HEK293 (cell line): ENCODE measurements at regions not wholly inside any gene's neighbourhood (a gene's known extent, or its start where the extent isn't known, plus 50 kb on each side); places are given as distances from the start of the nearest gene placed in this dataset.

Experiments
- CTCF ChIA-PET: fragments of 350-600 bp; formaldehyde crosslinking; extraction: SDS; loops from one replicate; lab custom pipeline; 2021; ENCODE audit warnings: antibody characterized with exemption; lab: Yijun Ruan, JAX
- POLR2A ChIA-PET: fragments of 300-600 bp; formaldehyde crosslinking; extraction: SDS; loops from one replicate; lab custom pipeline; 2020; ENCODE audit warnings: antibody characterized with exemption, inconsistent platforms; lab: Yijun Ruan, JAX
- H3K27ac ChIP-seq: fragments of 200-500 bp; sonication (Bioruptor generic); 2 replicates; pipeline ENCODE4 v1.5.1; 2014; ENCODE audit warnings: low read depth, low read length, control low read depth, inconsistent platforms; ENCODE audit errors: extremely low read depth
- H3K36me3 ChIP-seq, 2 experiments: fragments of 200-500 bp in 1 of 2; sonication (Bioruptor generic) in 1 of 2; 1 replicate in 1 of 2; 2 replicates in 1 of 2; pipeline ENCODE4 v1.5.1; 2014 to 2017; ENCODE audit warnings: inconsistent platforms in 2 of 2, low read length in 2 of 2; ENCODE audit not compliant: control insufficient read depth in 2 of 2, insufficient read depth in 1 of 2
- H3K4me1 ChIP-seq: fragments of 200-500 bp; sonication (Bioruptor generic); 2 replicates; pipeline ENCODE4 v1.5.1; 2014; ENCODE audit warnings: mild to moderate bottlenecking, low read length, inconsistent platforms; ENCODE audit not compliant: control insufficient read depth, insufficient read depth
- H3K4me3 ChIP-seq: 2 replicates; pipeline ENCODE4 v1.5.1; 2011; ENCODE audit warnings: low read depth, mild to moderate bottlenecking, control low read depth, low read length, moderate library complexity
- H3K9me3 ChIP-seq: fragments of 200-500 bp; sonication (Bioruptor generic); 2 replicates; pipeline ENCODE4 v1.5.1; 2014; ENCODE audit warnings: low read depth, low read length, inconsistent platforms; ENCODE audit not compliant: control insufficient read depth, insufficient read depth
- BCL11B ChIP-seq: fragments of 450-650 bp; formaldehyde crosslinking; IDR thresholded peaks from 2 replicates; pipeline ENCODE4 v1.5.1; 2016; ENCODE audit warnings: low read depth, missing biosample characterization, missing genetic modification characterization
- KLF9 ChIP-seq: fragments of 450-650 bp; formaldehyde crosslinking; IDR thresholded peaks from 2 replicates; pipeline ENCODE4 v1.5.1; 2016; ENCODE audit warnings: missing biosample characterization, missing genetic modification characterization, low read depth
- SCRT1 ChIP-seq: fragments of 450-650 bp; formaldehyde crosslinking; IDR thresholded peaks from 2 replicates; pipeline ENCODE4 v1.5.1; 2016; ENCODE audit warnings: missing biosample characterization, missing genetic modification characterization, borderline replicate concordance
- YY2 ChIP-seq: fragments of 450-650 bp; formaldehyde crosslinking; IDR thresholded peaks from 2 replicates; pipeline ENCODE4 v1.5.1; 2016; ENCODE audit warnings: missing biosample characterization, missing genetic modification characterization
- ZFHX2 ChIP-seq: fragments of 450-650 bp; formaldehyde crosslinking; conservative IDR thresholded peaks from 2 replicates; pipeline ENCODE4 v1.5.1; 2016; ENCODE audit warnings: missing biosample characterization, missing genetic modification characterization
- ZNF274 ChIP-seq, 2 experiments: fragments of 200-500 bp in 1 of 2; fragments of 450-650 bp in 1 of 2; sonication (Bioruptor generic) in 1 of 2; formaldehyde crosslinking in 1 of 2; IDR thresholded peaks; 2 replicates each; pipeline versions ENCODE4 v1.5.1 to v1.6.1; 2014 to 2016; ENCODE audit warnings: borderline replicate concordance in 1 of 2, inconsistent platforms in 1 of 2, low read length in 1 of 2, missing biosample characterization in 1 of 2, missing genetic modification characterization in 1 of 2
- ZNF341 ChIP-seq: fragments of 450-650 bp; formaldehyde crosslinking; IDR thresholded peaks from 2 replicates; pipeline ENCODE4; 2016; ENCODE audit warnings: low read depth, missing biosample characterization, missing genetic modification characterization
- ZNF366 ChIP-seq: fragments of 450-650 bp; formaldehyde crosslinking; conservative IDR thresholded peaks from 2 replicates; pipeline ENCODE4 v1.5.1; 2016; ENCODE audit warnings: missing biosample characterization, missing genetic modification characterization
- ZNF521 ChIP-seq: fragments of 450-650 bp; formaldehyde crosslinking; IDR thresholded peaks from 2 replicates; pipeline ENCODE4 v1.5.1; 2017; ENCODE audit warnings: missing biosample characterization, mild to moderate bottlenecking, missing genetic modification characterization
- ZNF555 ChIP-seq: fragments of 450-650 bp; formaldehyde crosslinking; conservative IDR thresholded peaks from 2 replicates; pipeline ENCODE4 v1.5.1; 2017; ENCODE audit warnings: missing biosample characterization, mild to moderate bottlenecking, missing genetic modification characterization, inconsistent platforms
- ZNF621 ChIP-seq: fragments of 450-650 bp; formaldehyde crosslinking; IDR thresholded peaks from 2 replicates; pipeline ENCODE4 v1.5.1; 2017; ENCODE audit warnings: missing biosample characterization, missing genetic modification characterization
- ZNF677 ChIP-seq: fragments of 450-650 bp; IDR thresholded peaks from 2 replicates; pipeline ENCODE4 v1.5.0; 2018; ENCODE audit warnings: missing biosample characterization, mild to moderate bottlenecking, missing genetic modification characterization, moderate library complexity
- ZNF701 ChIP-seq: fragments of 450-650 bp; formaldehyde crosslinking; IDR thresholded peaks from 2 replicates; pipeline ENCODE4 v1.5.1; 2016; ENCODE audit warnings: missing biosample characterization, missing genetic modification characterization
- ZNF707 ChIP-seq: fragments of 450-650 bp; formaldehyde crosslinking; IDR thresholded peaks from 2 replicates; pipeline ENCODE4 v1.5.1; 2016; ENCODE audit warnings: missing biosample characterization, missing genetic modification characterization
- ZNF768 ChIP-seq: fragments of 450-650 bp; formaldehyde crosslinking; IDR thresholded peaks from 2 replicates; pipeline ENCODE4 v1.5.1; 2018; ENCODE audit warnings: missing biosample characterization, mild to moderate bottlenecking, missing genetic modification characterization
- ZNF776 ChIP-seq: fragments of 450-650 bp; formaldehyde crosslinking; IDR thresholded peaks from 2 replicates; pipeline ENCODE4 v1.5.0; 2017; ENCODE audit warnings: missing biosample characterization, missing genetic modification characterization, borderline replicate concordance
- TF ChIP-seq, protein P1 (sequence below): fragments of 450-650 bp; formaldehyde crosslinking; IDR thresholded peaks from 2 replicates; pipeline ENCODE4 v1.5.1; 2017; ENCODE audit warnings: missing biosample characterization, missing genetic modification characterization
- TF ChIP-seq, protein P2 (sequence below): fragments of 450-650 bp; formaldehyde crosslinking; IDR thresholded peaks from 2 replicates; pipeline ENCODE4 v1.5.1; 2016; ENCODE audit warnings: missing biosample characterization, missing genetic modification characterization

DNA sequence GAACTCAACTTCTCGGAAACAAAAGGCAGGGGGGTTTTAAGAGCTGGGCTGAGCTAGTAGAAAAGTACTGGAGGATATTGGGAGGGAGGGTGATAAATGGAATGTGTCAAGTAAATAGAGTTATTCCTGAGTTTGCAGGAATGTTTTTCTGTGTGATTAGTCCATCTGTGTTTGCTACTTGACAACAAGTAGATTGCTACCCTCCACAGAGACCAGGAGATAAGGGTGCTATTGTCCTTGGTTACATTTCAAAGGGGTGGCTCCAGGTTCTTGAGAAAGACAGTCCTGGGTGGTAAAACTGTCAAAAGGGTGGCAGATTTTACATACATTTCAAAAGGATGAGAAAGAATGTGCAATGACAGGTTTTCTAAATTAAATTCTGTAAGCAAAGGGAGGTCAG is 181.2 kb upstream of the PPP3CA start (continued):
- no peak for TF ChIP-seq ZNF768 (tag by site-specific recombination)
- TF ChIP-seq ZNF621 (tag by site-specific recombination) = no peak
- TF ChIP-seq, protein P1, sequence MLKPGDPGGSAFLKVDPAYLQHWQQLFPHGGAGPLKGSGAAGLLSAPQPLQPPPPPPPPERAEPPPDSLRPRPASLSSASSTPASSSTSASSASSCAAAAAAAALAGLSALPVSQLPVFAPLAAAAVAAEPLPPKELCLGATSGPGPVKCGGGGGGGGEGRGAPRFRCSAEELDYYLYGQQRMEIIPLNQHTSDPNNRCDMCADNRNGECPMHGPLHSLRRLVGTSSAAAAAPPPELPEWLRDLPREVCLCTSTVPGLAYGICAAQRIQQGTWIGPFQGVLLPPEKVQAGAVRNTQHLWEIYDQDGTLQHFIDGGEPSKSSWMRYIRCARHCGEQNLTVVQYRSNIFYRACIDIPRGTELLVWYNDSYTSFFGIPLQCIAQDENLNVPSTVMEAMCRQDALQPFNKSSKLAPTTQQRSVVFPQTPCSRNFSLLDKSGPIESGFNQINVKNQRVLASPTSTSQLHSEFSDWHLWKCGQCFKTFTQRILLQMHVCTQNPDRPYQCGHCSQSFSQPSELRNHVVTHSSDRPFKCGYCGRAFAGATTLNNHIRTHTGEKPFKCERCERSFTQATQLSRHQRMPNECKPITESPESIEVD = no peak
- TF ChIP-seq, protein P2, sequence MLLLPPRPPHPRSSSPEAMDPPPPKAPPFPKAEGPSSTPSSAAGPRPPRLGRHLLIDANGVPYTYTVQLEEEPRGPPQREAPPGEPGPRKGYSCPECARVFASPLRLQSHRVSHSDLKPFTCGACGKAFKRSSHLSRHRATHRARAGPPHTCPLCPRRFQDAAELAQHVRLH (tag by site-specific recombination) = no peak

DNA sequence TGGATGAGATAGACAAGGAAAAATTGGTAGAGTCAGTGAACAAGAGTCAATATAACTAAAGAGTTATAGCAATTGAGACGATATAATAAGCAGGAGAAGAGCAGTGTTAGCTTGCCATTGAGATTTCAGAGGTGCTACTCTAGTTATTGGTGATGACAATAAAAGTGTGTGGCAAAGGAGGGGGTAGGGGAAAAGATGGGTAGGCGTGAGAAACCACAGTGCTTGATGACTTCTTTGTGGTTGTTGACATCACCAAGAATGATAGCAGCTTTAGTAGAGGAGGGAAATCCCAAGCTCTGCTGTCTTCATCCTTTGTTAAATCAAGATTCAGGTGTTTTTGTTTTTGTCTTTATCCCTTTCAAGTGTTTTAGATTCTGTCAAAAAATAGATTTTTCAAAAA is 179.9 kb upstream of the PPP3CA start:
- CTCF ChIA-PET = no interaction called here
- Histone ChIP-seq H3K9me3 (no peaks in the 10 kb centered on the region), H3K4me3 (no peak overlapping the region), H3K27ac (no peak overlapping the region), H3K4me1 (no peaks in the 10 kb centered on the region), H3K36me3 (no peaks in the 10 kb centered on the region)
- TF ChIP-seq ZNF341 (tag by site-specific recombination) = no peak
- 0 out of 2 replicates have a peak, but pooled peaks have one; percentile 31 for TF ChIP-seq ZFHX2
- POLR2A ChIA-PET = no interaction called here

DNA sequence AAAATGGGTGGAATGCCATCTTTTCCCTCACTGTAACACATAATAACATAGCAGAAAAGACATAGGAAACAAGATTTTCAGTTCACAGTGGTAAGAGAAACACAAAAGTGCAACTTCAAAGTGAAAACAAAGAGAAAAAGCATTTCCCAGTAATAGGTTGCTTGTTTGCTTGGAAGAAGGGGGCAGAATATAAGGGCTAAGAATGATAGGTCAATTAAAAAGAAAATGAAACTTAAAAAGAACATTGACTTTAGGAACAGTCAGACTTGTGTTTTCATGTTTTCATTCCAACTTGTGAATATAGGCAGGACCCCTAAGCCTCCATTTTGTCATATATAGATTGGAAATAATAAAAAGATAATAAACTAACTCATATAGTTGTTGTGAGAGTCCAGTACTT is 168.2 kb upstream of the PPP3CA start:
- Histone ChIP-seq H3K27ac (no peak overlapping the region), H3K4me3 (no peak overlapping the region), H3K9me3 (no peaks in the 10 kb centered on the region), H3K4me1 (no peaks in the 10 kb centered on the region), H3K36me3 (no peaks in the 10 kb centered on the region)
- TF ChIP-seq SCRT1 (tag by site-specific recombination) (no peak), BCL11B (tag by site-specific recombination) (no peak), ZNF776 (tag by site-specific recombination) (no peak), ZNF521 (tag by site-specific recombination) (no peak), ZNF701 (no peak)
- POLR2A ChIA-PET = no interaction called here
- CTCF ChIA-PET = no interaction called here

DNA sequence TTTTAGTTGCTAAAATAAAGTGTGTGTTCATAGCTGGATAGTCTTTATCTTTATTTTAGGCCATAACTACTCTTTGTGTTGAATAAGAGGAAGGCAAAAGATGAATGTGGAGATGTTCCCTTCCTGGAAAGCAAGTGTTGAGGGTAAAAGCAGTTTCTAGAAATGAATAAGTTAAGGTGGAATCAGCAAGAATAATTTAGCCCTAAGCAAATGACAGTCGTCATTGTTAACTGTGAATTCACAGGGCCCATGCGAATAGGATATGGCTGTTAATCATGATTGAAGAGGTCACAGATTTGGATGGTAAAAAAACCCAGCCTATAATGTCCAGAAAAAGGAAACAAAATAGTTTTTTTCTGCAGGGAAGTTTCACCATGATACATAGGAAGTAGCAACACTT is 167.8 kb upstream of the PPP3CA start:
- Histone ChIP-seq H3K27ac (no peak overlapping the region), H3K9me3 (no peaks in the 10 kb centered on the region), H3K4me3 (no peak overlapping the region), H3K36me3 (no peaks in the 10 kb centered on the region), H3K4me1 (no peaks in the 10 kb centered on the region)
- TF ChIP-seq ZNF677 (tag by site-specific recombination) (no peak), ZNF555 (tag by site-specific recombination) (no peak), ZNF274 (IDR thresholded peaks at IDR 0.05; ENCODE audit: low read length) (no peak), ZNF274 (tag by site-specific recombination; IDR thresholded peaks at IDR 0.05; ENCODE audit: borderline replicate concordance) (no peak), ZNF366 (no peak), KLF9 (no peak), YY2 (tag by site-specific recombination) (no peak), ZNF707 (no peak)
- POLR2A ChIA-PET = no interaction called here
- CTCF ChIA-PET = no interaction called here
